ENCODE measurements at regions not wholly inside any gene's neighbourhood (a gene's known extent, or its start where the extent isn't known, plus 50 kb on each side); places are given as distances from the start of the nearest gene placed in this dataset.

DNA sequence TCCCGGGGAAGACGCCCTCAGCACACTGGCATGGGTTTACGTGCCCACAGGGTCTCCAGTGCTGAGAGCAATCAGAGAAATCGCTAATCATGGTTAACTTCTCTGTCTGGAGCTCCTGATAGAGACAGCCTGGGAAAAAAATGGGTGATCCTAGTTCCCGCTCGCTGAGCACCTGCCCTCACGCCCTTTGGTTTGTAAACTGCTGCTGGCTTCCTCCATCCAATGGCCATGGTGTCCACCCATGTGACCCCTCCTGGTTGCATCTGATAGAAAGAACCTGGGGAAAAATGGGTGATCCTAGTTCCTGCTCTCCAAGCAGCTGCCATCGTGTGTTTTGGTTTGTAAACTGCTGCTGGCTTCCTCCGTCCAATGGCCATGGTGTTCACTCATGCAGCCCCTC lies 402.2 kb downstream of the PRDM2 start:
- Histone ChIP-seq H3K36me3 (ENCODE audit: control insufficient read depth in 5 of 5, insufficient read depth in 5 of 5, low read length in 5 of 5) (no peaks in the 10 kb centered on the region), H3K4me1 (ENCODE audit: control insufficient read depth in 5 of 5, insufficient read depth in 5 of 5, low read length in 5 of 5) (no peaks in the 10 kb centered on the region), H3K9me3 (ENCODE audit: control insufficient read depth in 5 of 5, low read length in 5 of 5) (peaks cover 0 to 5% (median 3%) of the 10 kb centered on the region in 5 donors), H3K27me3 (ENCODE audit: control insufficient read depth in 5 of 5, insufficient read depth in 4 of 5, low read length in 5 of 5) (peaks cover 0 to 2% (median 0%) of the 10 kb centered on the region in 5 donors), H3K9ac (ENCODE audit: low read length in 5 of 5) (no peak overlapping the region), H3K27ac (ENCODE audit: low read depth, low read length) (no peak overlapping the region), H3K4me3 (ENCODE audit: low read depth in 1 of 5, low read length in 5 of 5) (no peak overlapping the region)

DNA sequence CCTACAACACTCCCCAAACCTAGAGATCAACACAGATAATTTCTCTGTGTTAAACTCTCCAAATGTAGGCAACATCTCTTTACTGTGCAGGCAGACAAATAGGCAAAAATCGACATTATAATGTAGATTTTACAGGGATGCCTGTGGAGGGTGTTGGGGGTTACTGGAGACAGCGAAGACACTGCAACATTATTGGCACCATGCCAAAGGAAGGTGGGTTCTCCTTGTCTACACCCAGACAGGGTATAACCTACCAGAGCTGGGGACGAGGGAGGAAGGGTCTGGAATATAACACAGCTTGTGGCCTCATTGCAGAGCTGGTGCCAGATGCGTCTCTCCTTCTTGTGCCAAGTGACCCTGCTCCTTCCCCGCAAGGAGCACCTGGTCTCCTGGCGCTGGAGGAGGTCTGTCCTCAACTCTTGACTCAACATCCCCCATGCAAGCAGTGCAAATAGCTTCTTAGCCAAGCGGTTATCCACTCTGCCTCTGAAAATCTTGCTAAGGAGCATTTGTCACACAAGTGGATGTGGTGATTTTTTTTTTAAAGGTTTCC lies 404.0 kb downstream of the PRDM2 start:
- Histone ChIP-seq H3K27ac (ENCODE audit: low read depth, low read length) (no peak overlapping the region), H3K36me3 (ENCODE audit: control insufficient read depth in 5 of 5, insufficient read depth in 5 of 5, low read length in 5 of 5) (no peaks in the 10 kb centered on the region), H3K9ac (ENCODE audit: low read length in 5 of 5) (no peak overlapping the region), H3K27me3 (ENCODE audit: control insufficient read depth in 5 of 5, insufficient read depth in 4 of 5, low read length in 5 of 5) (peaks cover 0 to 2% (median 0%) of the 10 kb centered on the region in 5 donors), H3K4me1 (ENCODE audit: control insufficient read depth in 5 of 5, insufficient read depth in 5 of 5, low read length in 5 of 5) (peaks cover 0 to 2% (median 0%) of the 10 kb centered on the region in 5 donors), H3K4me3 (ENCODE audit: low read depth in 1 of 5, low read length in 5 of 5) (no peak overlapping the region), H3K9me3 (ENCODE audit: control insufficient read depth in 5 of 5, low read length in 5 of 5) (peaks cover 0 to 2% (median 0%) of the 10 kb centered on the region in 5 donors)

DNA sequence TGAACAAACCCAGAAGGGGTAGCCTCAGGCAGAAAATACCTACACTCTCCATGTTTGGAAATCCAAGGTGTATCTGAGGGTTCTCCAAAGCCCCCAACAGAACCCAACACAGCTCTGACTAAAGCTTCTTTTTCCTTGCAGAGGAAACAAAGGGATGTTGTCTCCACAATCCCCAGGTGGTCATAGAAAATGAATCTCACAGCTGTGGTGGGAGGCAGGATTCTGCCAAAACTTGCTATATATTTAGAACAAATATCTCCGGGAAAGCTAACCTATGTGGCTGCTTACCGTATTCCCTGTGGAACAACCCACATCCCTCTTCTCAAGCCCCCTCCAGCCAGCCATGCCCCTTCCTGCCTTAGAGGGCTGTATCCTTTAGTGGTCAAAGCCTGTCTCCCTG lies 406.1 kb downstream of the PRDM2 start:
- Histone ChIP-seq H3K9me3 (ENCODE audit: control insufficient read depth in 5 of 5, low read length in 5 of 5) (peaks cover 0 to 2% (median 0%) of the 10 kb centered on the region in 5 donors), H3K27me3 (ENCODE audit: control insufficient read depth in 5 of 5, insufficient read depth in 4 of 5, low read length in 5 of 5) (peaks cover 0 to 2% (median 0%) of the 10 kb centered on the region in 5 donors), H3K9ac (ENCODE audit: low read length in 5 of 5) (no peak overlapping the region), H3K4me1 (ENCODE audit: control insufficient read depth in 5 of 5, insufficient read depth in 5 of 5, low read length in 5 of 5) (peaks cover 0 to 2% (median 0%) of the 10 kb centered on the region in 5 donors), H3K27ac (ENCODE audit: low read depth, low read length) (no peak overlapping the region), H3K36me3 (ENCODE audit: control insufficient read depth in 5 of 5, insufficient read depth in 5 of 5, low read length in 5 of 5) (no peaks in the 10 kb centered on the region), H3K4me3 (ENCODE audit: low read depth in 1 of 5, low read length in 5 of 5) (no peak overlapping the region)

DNA sequence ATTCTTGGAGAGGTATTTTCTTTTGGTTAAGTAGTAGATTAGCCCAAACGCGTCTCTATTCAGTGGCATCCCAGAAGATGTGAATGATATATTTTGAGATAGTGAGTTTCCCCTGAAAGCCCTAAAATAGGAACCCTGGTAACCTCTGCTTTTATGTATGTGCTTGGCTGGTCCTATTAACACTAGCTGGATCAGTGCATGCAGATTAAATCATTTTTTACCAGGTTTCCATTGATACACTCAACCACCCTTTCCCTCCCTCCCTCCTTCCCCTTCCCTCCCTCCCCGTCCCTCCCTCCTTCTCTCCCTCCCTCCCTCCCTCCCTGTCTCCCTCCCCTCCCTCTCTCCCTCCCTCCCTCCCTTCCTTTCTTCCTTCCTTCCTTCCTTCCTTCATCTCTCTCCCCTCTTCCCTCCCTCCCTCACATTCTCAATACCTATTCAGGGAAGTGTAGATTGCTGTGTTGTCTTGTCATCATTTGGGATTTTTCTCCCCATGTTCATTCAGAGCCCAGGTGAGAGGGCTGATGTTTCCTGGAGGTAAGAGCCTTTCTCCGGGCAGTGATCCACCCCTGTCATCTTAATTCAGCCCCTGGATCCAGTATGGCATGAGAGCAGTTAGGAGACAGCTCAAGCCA lies 406.8 kb downstream of the PRDM2 start:
- peaks cover 0 to 2% (median 0%) of the 10 kb centered on the region in 5 donors for H3K4me1 ChIP-seq (ENCODE audit: control insufficient read depth in 5 of 5, insufficient read depth in 5 of 5, low read length in 5 of 5)
- H3K4me3 ChIP-seq (ENCODE audit: low read depth in 1 of 5, low read length in 5 of 5) = no peak overlapping the region
- H3K27me3 ChIP-seq (ENCODE audit: control insufficient read depth in 5 of 5, insufficient read depth in 4 of 5, low read length in 5 of 5) = peaks cover 0 to 2% (median 0%) of the 10 kb centered on the region in 5 donors
- H3K9me3 ChIP-seq (ENCODE audit: control insufficient read depth in 5 of 5, low read length in 5 of 5) = peaks cover 0 to 2% (median 0%) of the 10 kb centered on the region in 5 donors
- no peak overlapping the region for H3K9ac ChIP-seq (ENCODE audit: low read length in 5 of 5)
- H3K36me3 ChIP-seq (ENCODE audit: control insufficient read depth in 5 of 5, insufficient read depth in 5 of 5, low read length in 5 of 5) = no peaks in the 10 kb centered on the region
- no peak overlapping the region for H3K27ac ChIP-seq (ENCODE audit: low read depth, low read length)

DNA sequence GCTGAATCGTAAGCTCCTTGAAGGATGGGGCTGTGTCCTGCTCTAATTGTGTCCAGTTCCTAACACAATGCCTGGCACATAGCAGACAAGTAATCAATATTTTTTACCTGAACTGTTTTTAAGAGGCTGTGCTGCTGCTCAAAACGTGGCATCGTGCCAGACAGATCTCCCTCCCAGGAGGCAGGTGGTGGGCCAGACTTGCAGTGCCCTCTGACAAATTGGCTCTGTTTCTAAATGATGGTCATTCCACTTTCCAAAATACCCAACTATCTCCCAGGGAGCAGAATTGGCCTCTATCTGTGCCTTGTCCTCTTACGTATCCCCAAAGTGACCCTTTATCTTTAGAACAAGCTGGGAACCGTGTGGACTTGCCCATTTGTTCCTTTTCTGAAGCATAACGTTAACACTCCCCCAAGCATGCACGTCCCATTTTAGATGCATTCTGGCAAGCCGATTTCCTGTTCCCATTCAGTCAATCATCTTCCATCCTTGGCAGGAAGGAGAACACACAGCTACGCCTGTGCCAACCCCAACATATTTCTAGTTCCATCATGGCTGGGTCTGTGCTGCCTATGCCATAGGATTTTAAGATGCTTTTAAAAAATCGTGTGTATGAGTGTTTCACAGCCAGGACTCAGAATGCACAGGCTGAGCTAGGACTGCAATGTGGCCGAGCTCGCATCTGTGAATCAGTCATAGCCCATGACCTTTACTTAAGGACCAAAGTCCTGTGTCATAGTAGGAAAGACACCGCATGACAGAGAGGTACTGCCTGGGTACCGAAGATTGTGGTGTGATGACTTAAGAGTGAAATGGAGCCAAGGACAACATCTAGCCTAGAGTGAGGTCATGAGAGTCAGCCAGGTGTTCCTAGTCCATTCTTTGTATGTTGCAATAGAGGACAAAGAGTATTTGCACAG lies 408.6 kb downstream of the PRDM2 start:
- Histone ChIP-seq H3K9me3 (ENCODE audit: control insufficient read depth in 5 of 5, low read length in 5 of 5) (peaks cover 0 to 2% (median 0%) of the 10 kb centered on the region in 5 donors), H3K9ac (ENCODE audit: low read length in 5 of 5) (no peak overlapping the region), H3K27me3 (ENCODE audit: control insufficient read depth in 5 of 5, insufficient read depth in 4 of 5, low read length in 5 of 5) (no peaks in the 10 kb centered on the region), H3K4me3 (ENCODE audit: low read depth in 1 of 5, low read length in 5 of 5) (no peak overlapping the region), H3K4me1 (ENCODE audit: control insufficient read depth in 5 of 5, insufficient read depth in 5 of 5, low read length in 5 of 5) (peaks cover 2 to 20% (median 13%) of the 10 kb centered on the region in 5 donors), H3K27ac (ENCODE audit: low read depth, low read length) (no peak overlapping the region), H3K36me3 (ENCODE audit: control insufficient read depth in 5 of 5, insufficient read depth in 5 of 5, low read length in 5 of 5) (no peaks in the 10 kb centered on the region)

DNA sequence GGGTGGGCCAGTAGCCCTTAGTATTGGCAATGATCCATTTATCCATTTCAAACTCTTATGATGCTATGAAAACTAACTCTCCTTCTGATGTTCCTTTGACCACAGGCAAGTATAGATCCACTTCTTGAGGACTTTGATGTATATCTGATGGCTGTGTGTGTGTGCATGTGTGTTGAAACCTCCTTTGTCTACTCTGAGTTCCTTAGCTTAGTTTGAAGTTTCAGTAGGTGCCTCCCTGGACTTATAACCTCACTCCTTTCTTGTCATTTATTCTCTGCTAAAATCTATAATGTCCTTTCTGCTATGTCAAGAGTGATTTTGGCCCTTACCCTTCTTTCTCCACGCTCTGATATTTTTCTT lies 409.3 kb downstream of the PRDM2 start:
- no peak overlapping the region for H3K27ac ChIP-seq (ENCODE audit: low read depth, low read length)
- H3K4me3 ChIP-seq (ENCODE audit: low read depth in 1 of 5, low read length in 5 of 5) = no peak overlapping the region
- H3K9ac ChIP-seq (ENCODE audit: low read length in 5 of 5) = no peak overlapping the region
- H3K36me3 ChIP-seq (ENCODE audit: control insufficient read depth in 5 of 5, insufficient read depth in 5 of 5, low read length in 5 of 5) = no peaks in the 10 kb centered on the region
- H3K4me1 ChIP-seq (ENCODE audit: control insufficient read depth in 5 of 5, insufficient read depth in 5 of 5, low read length in 5 of 5) = peaks cover 2 to 21% (median 19%) of the 10 kb centered on the region in 5 donors
- H3K9me3 ChIP-seq (ENCODE audit: control insufficient read depth in 5 of 5, low read length in 5 of 5) = peaks cover 0 to 2% (median 0%) of the 10 kb centered on the region in 5 donors
- no peaks in the 10 kb centered on the region for H3K27me3 ChIP-seq (ENCODE audit: control insufficient read depth in 5 of 5, insufficient read depth in 4 of 5, low read length in 5 of 5)

DNA sequence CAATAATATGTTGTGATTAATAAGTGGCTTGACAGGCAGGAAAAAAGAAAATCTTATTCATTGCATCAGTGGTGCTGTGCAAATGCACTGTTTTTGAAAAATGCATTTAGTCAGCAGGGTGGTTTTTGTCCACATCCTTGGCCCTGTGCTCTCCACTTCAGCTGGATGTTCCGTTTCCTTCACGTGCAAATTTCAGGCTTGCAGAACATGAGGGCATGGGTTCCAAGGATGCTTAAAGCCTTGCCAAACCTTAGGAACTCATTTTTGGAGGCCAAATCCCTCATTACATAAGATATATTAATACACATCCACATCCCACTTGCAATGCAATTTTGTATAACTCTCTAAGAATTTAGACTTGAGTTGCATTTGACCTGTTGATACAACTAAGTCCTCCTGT lies 410.1 kb downstream of the PRDM2 start:
- Histone ChIP-seq H3K36me3 (ENCODE audit: control insufficient read depth in 5 of 5, insufficient read depth in 5 of 5, low read length in 5 of 5) (no peaks in the 10 kb centered on the region), H3K9me3 (ENCODE audit: control insufficient read depth in 5 of 5, low read length in 5 of 5) (peaks cover 0 to 2% (median 0%) of the 10 kb centered on the region in 5 donors), H3K9ac (ENCODE audit: low read length in 5 of 5) (no peak overlapping the region), H3K27ac (ENCODE audit: low read depth, low read length) (no peak overlapping the region), H3K4me3 (ENCODE audit: low read depth in 1 of 5, low read length in 5 of 5) (no peak overlapping the region), H3K27me3 (ENCODE audit: control insufficient read depth in 5 of 5, insufficient read depth in 4 of 5, low read length in 5 of 5) (no peaks in the 10 kb centered on the region), H3K4me1 (ENCODE audit: control insufficient read depth in 5 of 5, insufficient read depth in 5 of 5, low read length in 5 of 5) (peaks cover 2 to 21% (median 19%) of the 10 kb centered on the region in 5 donors)

DNA sequence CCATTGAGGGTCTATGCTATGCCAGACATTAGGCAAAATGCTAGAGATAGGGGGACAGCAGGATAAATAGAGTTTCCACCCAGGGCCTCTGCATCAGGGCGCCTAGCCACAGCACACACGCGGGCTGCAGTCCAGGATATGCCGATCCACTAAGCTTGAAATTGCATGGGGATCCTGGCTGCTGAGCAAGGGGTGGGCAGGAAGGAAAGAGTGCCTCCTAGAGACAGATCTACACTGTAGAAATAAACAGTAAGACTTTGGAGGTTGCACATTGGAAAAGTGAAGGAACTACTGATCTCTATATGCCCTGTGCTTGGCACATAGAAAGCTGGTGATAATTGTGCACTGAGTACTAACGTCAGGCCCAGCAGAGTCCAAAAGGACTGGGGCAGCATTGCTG lies 411.1 kb downstream of the PRDM2 start:
- Histone ChIP-seq H3K9ac (ENCODE audit: low read length in 5 of 5) (no peak overlapping the region), H3K4me3 (ENCODE audit: low read depth in 1 of 5, low read length in 5 of 5) (no peak overlapping the region), H3K36me3 (ENCODE audit: control insufficient read depth in 5 of 5, insufficient read depth in 5 of 5, low read length in 5 of 5) (no peaks in the 10 kb centered on the region), H3K27me3 (ENCODE audit: control insufficient read depth in 5 of 5, insufficient read depth in 4 of 5, low read length in 5 of 5) (no peaks in the 10 kb centered on the region), H3K27ac (ENCODE audit: low read depth, low read length) (no peak overlapping the region), H3K9me3 (ENCODE audit: control insufficient read depth in 5 of 5, low read length in 5 of 5) (no peaks in the 10 kb centered on the region), H3K4me1 (ENCODE audit: control insufficient read depth in 5 of 5, insufficient read depth in 5 of 5, low read length in 5 of 5) (peaks cover 2 to 21% (median 19%) of the 10 kb centered on the region in 5 donors)

DNA sequence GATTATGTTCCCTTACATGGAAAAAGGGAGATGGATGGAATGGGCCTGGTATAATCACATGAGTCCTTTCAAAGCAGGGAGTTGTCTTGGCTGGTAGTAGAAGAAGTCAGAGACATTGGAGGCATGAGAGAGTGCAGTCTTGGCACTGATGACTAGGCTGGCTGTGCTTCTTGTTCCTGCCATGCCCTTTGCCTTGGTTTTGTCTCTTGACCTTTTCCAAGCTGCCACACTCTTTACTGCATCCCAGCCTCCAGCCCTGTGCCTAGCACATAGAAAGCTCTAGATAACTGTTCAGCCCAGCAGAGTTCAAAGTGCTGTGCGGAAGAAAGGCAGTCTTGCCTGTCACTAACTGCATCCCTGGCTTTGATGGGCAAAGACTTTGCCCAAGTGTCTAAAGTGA lies 412.6 kb downstream of the PRDM2 start:
- no peaks in the 10 kb centered on the region for H3K36me3 ChIP-seq (ENCODE audit: control insufficient read depth in 5 of 5, insufficient read depth in 5 of 5, low read length in 5 of 5)
- peaks cover 2 to 21% (median 19%) of the 10 kb centered on the region in 5 donors for H3K4me1 ChIP-seq (ENCODE audit: control insufficient read depth in 5 of 5, insufficient read depth in 5 of 5, low read length in 5 of 5)
- H3K27me3 ChIP-seq (ENCODE audit: control insufficient read depth in 5 of 5, insufficient read depth in 4 of 5, low read length in 5 of 5) = no peaks in the 10 kb centered on the region
- no peaks in the 10 kb centered on the region for H3K9me3 ChIP-seq (ENCODE audit: control insufficient read depth in 5 of 5, low read length in 5 of 5)
- H3K4me3 ChIP-seq (ENCODE audit: low read depth in 1 of 5, low read length in 5 of 5) = no peak overlapping the region
- H3K27ac ChIP-seq (ENCODE audit: low read depth, low read length) = peak overlapping the region; percentile 58
- H3K9ac ChIP-seq (ENCODE audit: low read length in 5 of 5) = no peak overlapping the region

DNA sequence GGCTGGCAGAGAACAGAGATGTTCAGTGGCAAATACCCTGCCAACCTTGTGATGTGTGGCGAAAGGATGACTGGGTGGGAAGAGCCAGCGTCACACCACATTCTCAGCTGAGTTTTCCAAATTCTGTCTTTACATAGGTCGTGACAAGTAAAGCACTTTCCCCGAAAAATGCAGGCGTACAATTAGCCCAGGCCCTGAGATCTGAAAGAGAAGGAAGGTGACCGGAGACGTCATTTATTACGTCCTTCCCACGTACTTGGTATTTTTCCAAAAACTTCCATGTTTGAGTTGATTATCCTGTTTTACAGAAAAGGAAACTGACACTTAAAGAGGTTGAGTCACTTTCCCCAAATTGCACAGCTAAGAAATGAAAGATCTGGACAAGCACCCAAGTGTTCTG lies 413.3 kb downstream of the PRDM2 start:
- H3K9ac ChIP-seq (ENCODE audit: low read length in 5 of 5) = no peak overlapping the region
- no peak overlapping the region for H3K4me3 ChIP-seq (ENCODE audit: low read depth in 1 of 5, low read length in 5 of 5)
- no peaks in the 10 kb centered on the region for H3K36me3 ChIP-seq (ENCODE audit: control insufficient read depth in 5 of 5, insufficient read depth in 5 of 5, low read length in 5 of 5)
- H3K4me1 ChIP-seq (ENCODE audit: control insufficient read depth in 5 of 5, insufficient read depth in 5 of 5, low read length in 5 of 5) = peaks cover 2 to 21% (median 19%) of the 10 kb centered on the region in 5 donors
- peak overlapping the region; percentile 58 for H3K27ac ChIP-seq (ENCODE audit: low read depth, low read length)
- H3K27me3 ChIP-seq (ENCODE audit: control insufficient read depth in 5 of 5, insufficient read depth in 4 of 5, low read length in 5 of 5) = no peaks in the 10 kb centered on the region
- no peaks in the 10 kb centered on the region for H3K9me3 ChIP-seq (ENCODE audit: control insufficient read depth in 5 of 5, low read length in 5 of 5)
